ENCODE measurements at regions not wholly inside any gene's neighbourhood (a gene's known extent, or its start where the extent isn't known, plus 50 kb on each side); places are given as distances from the start of the nearest gene placed in this dataset.

DNA sequence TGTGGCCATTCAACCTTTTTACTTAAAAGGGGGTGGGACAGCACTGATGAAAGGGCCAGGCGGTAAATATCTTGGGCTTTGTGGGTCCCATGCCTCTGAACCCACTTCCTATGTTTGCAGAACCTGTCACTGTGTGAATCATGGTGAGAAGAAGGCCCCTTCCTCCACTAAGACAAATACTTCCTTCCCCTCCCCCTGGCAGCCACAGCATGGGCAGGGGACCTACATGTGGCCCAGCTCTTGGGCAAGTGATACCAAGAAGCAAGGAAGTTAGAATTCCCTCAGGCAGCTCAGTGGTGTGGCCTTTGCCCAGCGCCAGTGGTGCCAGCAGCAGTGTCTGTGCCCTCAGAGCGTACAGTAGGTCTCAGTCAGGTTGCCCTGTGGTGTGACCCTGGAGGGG, 168.6 kb downstream of the TRIM33 start:
- TF ChIP-seq, protein P1, sequence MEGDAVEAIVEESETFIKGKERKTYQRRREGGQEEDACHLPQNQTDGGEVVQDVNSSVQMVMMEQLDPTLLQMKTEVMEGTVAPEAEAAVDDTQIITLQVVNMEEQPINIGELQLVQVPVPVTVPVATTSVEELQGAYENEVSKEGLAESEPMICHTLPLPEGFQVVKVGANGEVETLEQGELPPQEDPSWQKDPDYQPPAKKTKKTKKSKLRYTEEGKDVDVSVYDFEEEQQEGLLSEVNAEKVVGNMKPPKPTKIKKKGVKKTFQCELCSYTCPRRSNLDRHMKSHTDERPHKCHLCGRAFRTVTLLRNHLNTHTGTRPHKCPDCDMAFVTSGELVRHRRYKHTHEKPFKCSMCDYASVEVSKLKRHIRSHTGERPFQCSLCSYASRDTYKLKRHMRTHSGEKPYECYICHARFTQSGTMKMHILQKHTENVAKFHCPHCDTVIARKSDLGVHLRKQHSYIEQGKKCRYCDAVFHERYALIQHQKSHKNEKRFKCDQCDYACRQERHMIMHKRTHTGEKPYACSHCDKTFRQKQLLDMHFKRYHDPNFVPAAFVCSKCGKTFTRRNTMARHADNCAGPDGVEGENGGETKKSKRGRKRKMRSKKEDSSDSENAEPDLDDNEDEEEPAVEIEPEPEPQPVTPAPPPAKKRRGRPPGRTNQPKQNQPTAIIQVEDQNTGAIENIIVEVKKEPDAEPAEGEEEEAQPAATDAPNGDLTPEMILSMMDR (IDR thresholded peaks at IDR 0.05 in 2 of 3, conservative IDR thresholded peaks at IDR 0.05 in 1 of 3; ENCODE audit: borderline replicate concordance in 1 of 3, insufficient read depth in 1 of 3, low read depth in 2 of 3, low read length in 2 of 3) = no peak
- no peak for TF ChIP-seq EZH2phosphoT487 (IDR thresholded peaks at IDR 0.05; ENCODE audit: borderline replicate concordance)
- TF ChIP-seq SRF (IDR thresholded peaks at IDR 0.05; ENCODE audit: low read depth) = no peak
- no peak for TF ChIP-seq RAD21 (IDR thresholded peaks at IDR 0.05; ENCODE audit: low read depth)
- no peak for TF ChIP-seq SP1 (IDR thresholded peaks at IDR 0.05; ENCODE audit: low read depth)
- TF ChIP-seq ZNF274 (IDR thresholded peaks at IDR 0.05; ENCODE audit: low read depth, low read length) = no peak
- no peak for TF ChIP-seq POLR2A (IDR thresholded peaks at IDR 0.05; ENCODE audit: borderline replicate concordance, extremely low read depth, insufficient read depth, insufficient read length)
- TF ChIP-seq YY1 (IDR thresholded peaks at IDR 0.05; ENCODE audit: extremely low read depth, insufficient replicate concordance, low read depth, low read length) = no peak
